Endodermal cell (in vitro differentiated cells): ENCODE measurements at regions not wholly inside any gene's neighbourhood (a gene's known extent, or its start where the extent isn't known, plus 50 kb on each side); places are given as distances from the start of the nearest gene placed in this dataset.

ENCODE experiments used
- DNase-seq: peaks from one replicate; pipeline ENCODE4 v3.0.0-alpha.2; 2017
- H3K27ac ChIP-seq: 2 replicates; pipeline ENCODE4 v1.5.1; 2013; ENCODE audit warnings: mild to moderate bottlenecking, low read depth, low read length, moderate library complexity
- H3K27me3 ChIP-seq: 2 replicates; pipeline ENCODE4 v1.6.1; 2013; ENCODE audit warnings: mild to moderate bottlenecking, low read length, moderate library complexity; ENCODE audit not compliant: insufficient read depth, control insufficient read depth, poor library complexity, severe bottlenecking
- H3K36me3 ChIP-seq: 2 replicates; pipeline ENCODE4 v1.7.0; 2013; ENCODE audit warnings: mild to moderate bottlenecking, low read length, moderate library complexity; ENCODE audit not compliant: control insufficient read depth, insufficient read depth
- H3K4me1 ChIP-seq: one replicate; pipeline ENCODE4 v1.7.0; 2013; ENCODE audit warnings: low read length; ENCODE audit not compliant: control insufficient read depth, insufficient read depth
- H3K4me3 ChIP-seq: 2 replicates; pipeline ENCODE4 v1.5.1; 2013; ENCODE audit warnings: mild to moderate bottlenecking, low read length, moderate library complexity
- H3K9ac ChIP-seq: 2 replicates; pipeline ENCODE4 v1.6.1; 2013; ENCODE audit warnings: mild to moderate bottlenecking, low read length, moderate library complexity; ENCODE audit not compliant: poor library complexity, severe bottlenecking; ENCODE audit errors: extremely low read depth
- H3K9me3 ChIP-seq: 2 replicates; pipeline ENCODE4 v1.6.1; 2013; ENCODE audit warnings: mild to moderate bottlenecking, low read length, moderate library complexity; ENCODE audit not compliant: control insufficient read depth
- H3K27ac Mint-ChIP-seq: 2 replicates; pipeline ENCODE4 v1.8.0; 2020; ENCODE audit warnings: mixed read lengths
- H3K27me3 Mint-ChIP-seq: 2 replicates; pipeline ENCODE4 v1.8.0; 2021; ENCODE audit warnings: mild to moderate bottlenecking, mixed read lengths; ENCODE audit not compliant: insufficient read depth
- H3K36me3 Mint-ChIP-seq: 2 replicates; pipeline ENCODE4 v1.8.0; 2020; ENCODE audit warnings: low read depth, mixed read lengths
- H3K4me1 Mint-ChIP-seq: 2 replicates; pipeline ENCODE4 v1.8.0; 2020; ENCODE audit warnings: mixed read lengths
- H3K4me3 Mint-ChIP-seq: 2 replicates; pipeline ENCODE4 v1.8.0; 2020; ENCODE audit warnings: mild to moderate bottlenecking, moderate library complexity, mixed read lengths
- H3K9me3 Mint-ChIP-seq: 2 replicates; pipeline ENCODE4 v1.8.0; 2020; ENCODE audit warnings: mild to moderate bottlenecking, mixed read lengths
- CTCF ChIP-seq: fragments of 200-600 bp; sonication (generic); conservative IDR thresholded peaks from 2 replicates; pipeline ENCODE4 v1.5.0; 2021; ENCODE audit warnings: antibody characterized with exemption, mild to moderate bottlenecking
- WGBS, 2 experiments: methylation state at CpG; one replicate each; pipeline versions ENCODE4 v1.1.5 to v1.1.7; 2013; ENCODE audit warnings: missing lambda C conversion rate in 2 of 2, mixed read lengths in 1 of 2; ENCODE audit not compliant: insufficient coverage in 1 of 2, insufficient read length in 1 of 2; 5-methylcytosine and 5-hydroxymethylcytosine counted together

- no peak for TF ChIP-seq CTCF
- Mint-ChIP-seq H3K9me3 (no peaks in the 10 kb centered on the region), H3K36me3 (no peaks in the 10 kb centered on the region), H3K4me3 (no peak overlapping the region), H3K27ac (no peak overlapping the region), H3K27me3 (peaks cover 2% of the 10 kb centered on the region), H3K4me1 (no peaks in the 10 kb centered on the region)
- H3K9ac ChIP-seq, result no peak overlapping the region
- no peaks in the 10 kb centered on the region for H3K27me3 ChIP-seq
- H3K4me1 ChIP-seq, result no peaks in the 10 kb centered on the region
- 83 to 84% methylated on average over 3 to 7 of the region's 7 CpGs for WGBS, 2 experiments
- no peak overlapping the region for H3K4me3 ChIP-seq
- no peaks in the 10 kb centered on the region for H3K36me3 ChIP-seq
- peak; percentile 14 for DNase-seq
- no peak overlapping the region for H3K27ac ChIP-seq
- H3K9me3 ChIP-seq, result no peaks in the 10 kb centered on the region
Observed at GRCh38 chr5:159453209-159453608, 122.9 kb upstream of the IL12B start.

GRCh38 chr5:159456261-159456660, 126.0 kb upstream of the IL12B start:
- H3K4me3 Mint-ChIP-seq, result no peak overlapping the region
- H3K36me3 Mint-ChIP-seq, result no peaks in the 10 kb centered on the region
- H3K9ac ChIP-seq, result no peak overlapping the region
- H3K27ac ChIP-seq, result no peak overlapping the region
- H3K4me1 Mint-ChIP-seq, result no peaks in the 10 kb centered on the region
- H3K27ac Mint-ChIP-seq, result no peak overlapping the region
- TF ChIP-seq CTCF, result no peak
- DNase-seq, result peak; percentile 28
- no peaks in the 10 kb centered on the region for H3K27me3 ChIP-seq
- no peaks in the 10 kb centered on the region for H3K9me3 ChIP-seq
- H3K36me3 ChIP-seq, result no peaks in the 10 kb centered on the region
- H3K4me3 ChIP-seq, result no peak overlapping the region
- peaks cover 6% of the 10 kb centered on the region for H3K27me3 Mint-ChIP-seq
- H3K9me3 Mint-ChIP-seq, result no peaks in the 10 kb centered on the region
- H3K4me1 ChIP-seq, result no peaks in the 10 kb centered on the region
- 86 to 100% methylated on average over 1 to 2 of the region's 2 CpGs for WGBS, 2 experiments

GRCh38 chr5:159456722-159457465, 126.6 kb upstream of the IL12B start:
- Histone ChIP-seq H3K9me3 (no peaks in the 10 kb centered on the region), H3K27ac (no peak overlapping the region), H3K9ac (no peak overlapping the region), H3K4me3 (no peak overlapping the region), H3K4me1 (no peaks in the 10 kb centered on the region), H3K27me3 (no peaks in the 10 kb centered on the region), H3K36me3 (no peaks in the 10 kb centered on the region)
- Mint-ChIP-seq H3K4me3 (no peak overlapping the region), H3K9me3 (no peaks in the 10 kb centered on the region), H3K27me3 (peaks cover 6% of the 10 kb centered on the region), H3K27ac (no peak overlapping the region), H3K4me1 (no peaks in the 10 kb centered on the region), H3K36me3 (no peaks in the 10 kb centered on the region)
- no peak for TF ChIP-seq CTCF
- peak; percentile 36 for DNase-seq
